ENCODE measurements at regions not wholly inside any gene's neighbourhood (a gene's known extent, or its start where the extent isn't known, plus 50 kb on each side); places are given as distances from the start of the nearest gene placed in this dataset.

GRCh38 chr1:37309574-37309973 lies 164.8 kb upstream of the ZC3H12A start:
- Histone ChIP-seq H3K36me3 (ENCODE audit: control insufficient read depth in 1 of 2, insufficient read depth in 2 of 2, low read length in 2 of 2) (no peaks in the 10 kb centered on the region), H2AFZ (ENCODE audit: low read depth, low read length, poor library complexity, severe bottlenecking) (no peak overlapping the region), H3K9me3 (ENCODE audit: control insufficient read depth in 1 of 2, insufficient read depth in 1 of 2, low read depth in 1 of 2, low read length in 2 of 2) (no peaks in the 10 kb centered on the region), H3K9me2 (ENCODE audit: insufficient read depth) (no peaks in the 10 kb centered on the region), H3K9ac (ENCODE audit: low read length) (no peak overlapping the region), H3K79me2 (ENCODE audit: insufficient read depth, low read length) (no peaks in the 10 kb centered on the region), H3K4me1 (ENCODE audit: control insufficient read depth in 1 of 2, insufficient read depth in 2 of 2, low read length in 2 of 2) (no peaks in the 10 kb centered on the region), H4K20me1 (ENCODE audit: insufficient read depth) (no peaks in the 10 kb centered on the region), H3K27ac (ENCODE audit: low read depth, low read length) (no peak overlapping the region), H3K4me3 (replicated peaks in 1 of 2; ENCODE audit: low read depth in 1 of 2, low read length in 2 of 2) (no peak overlapping the region), H3K4me2 (ENCODE audit: low read length) (no peak overlapping the region), H3K27me3 (ENCODE audit: insufficient read depth, low read length) (peaks cover 82% of the 10 kb centered on the region)
- no peak for DNase-seq (ENCODE audit: low read depth, low spot score)
- no peak for ATAC-seq
- TF ChIP-seq CEBPB (IDR thresholded peaks at IDR 0.05; ENCODE audit: low read depth) (no peak), MAX (IDR thresholded peaks at IDR 0.05) (no peak), EZH2phosphoT487 (IDR thresholded peaks at IDR 0.05; ENCODE audit: borderline replicate concordance) (no peak), CTCF (IDR thresholded peaks at IDR 0.05 in 2 of 3, conservative IDR thresholded peaks at IDR 0.05 in 1 of 3; ENCODE audit: borderline replicate concordance in 1 of 3, insufficient read depth in 1 of 3, low read depth in 2 of 3, low read length in 2 of 3) (no peak), ELF1 (IDR thresholded peaks at IDR 0.05; ENCODE audit: borderline replicate concordance, low read depth) (no peak), FOSL1 (IDR thresholded peaks at IDR 0.05; ENCODE audit: low read depth) (no peak)
- ChIA-PET POLR2A (no interaction called here), CTCF (no interaction called here), RAD21 (ENCODE audit: low non-redundant PET in 1 of 2, low total read pairs in 2 of 2, uncharacterized antibody in 2 of 2, unreplicated experiment in 2 of 2) (no interaction called here)
- intact Hi-C loops (cut with micrococcal nuclease) = no loop called here
- BruUV-seq (replicated peaks) = no TSS peak

GRCh38 chr1:37310064-37310463 lies 164.3 kb upstream of the ZC3H12A start:
- Histone ChIP-seq H3K4me3 (replicated peaks in 1 of 2; ENCODE audit: low read depth in 1 of 2, low read length in 2 of 2) (no peak overlapping the region), H3K79me2 (ENCODE audit: insufficient read depth, low read length) (no peaks in the 10 kb centered on the region), H3K27me3 (ENCODE audit: insufficient read depth, low read length) (peaks cover 84% of the 10 kb centered on the region), H3K9me2 (ENCODE audit: insufficient read depth) (no peaks in the 10 kb centered on the region), H3K4me1 (ENCODE audit: control insufficient read depth in 1 of 2, insufficient read depth in 2 of 2, low read length in 2 of 2) (no peaks in the 10 kb centered on the region), H3K27ac (ENCODE audit: low read depth, low read length) (no peak overlapping the region), H2AFZ (ENCODE audit: low read depth, low read length, poor library complexity, severe bottlenecking) (no peak overlapping the region), H4K20me1 (ENCODE audit: insufficient read depth) (no peaks in the 10 kb centered on the region), H3K9me3 (ENCODE audit: control insufficient read depth in 1 of 2, insufficient read depth in 1 of 2, low read depth in 1 of 2, low read length in 2 of 2) (no peaks in the 10 kb centered on the region), H3K36me3 (ENCODE audit: control insufficient read depth in 1 of 2, insufficient read depth in 2 of 2, low read length in 2 of 2) (no peaks in the 10 kb centered on the region), H3K9ac (ENCODE audit: low read length) (no peak overlapping the region), H3K4me2 (ENCODE audit: low read length) (no peak overlapping the region)
- ChIA-PET RAD21 (ENCODE audit: low non-redundant PET in 1 of 2, low total read pairs in 2 of 2, uncharacterized antibody in 2 of 2, unreplicated experiment in 2 of 2) (no interaction called here), POLR2A (no interaction called here), CTCF (no interaction called here)
- no peak for TF ChIP-seq RAD21 (IDR thresholded peaks at IDR 0.05; ENCODE audit: low read depth)
- TF ChIP-seq ELF1 (IDR thresholded peaks at IDR 0.05; ENCODE audit: borderline replicate concordance, low read depth) = no peak
- no peak for TF ChIP-seq POLR2A (IDR thresholded peaks at IDR 0.05; ENCODE audit: borderline replicate concordance, extremely low read depth, insufficient read depth, insufficient read length)
- TF ChIP-seq SP1 (IDR thresholded peaks at IDR 0.05; ENCODE audit: low read depth) = no peak
- TF ChIP-seq FOSL1 (IDR thresholded peaks at IDR 0.05; ENCODE audit: low read depth) = no peak
- no peak for TF ChIP-seq CEBPB (IDR thresholded peaks at IDR 0.05; ENCODE audit: low read depth)
- TF ChIP-seq CBX3 (IDR thresholded peaks at IDR 0.05; ENCODE audit: low read depth) = no peak
- no peak for TF ChIP-seq EZH2 (IDR thresholded peaks at IDR 0.05)
- TF ChIP-seq SRF (IDR thresholded peaks at IDR 0.05; ENCODE audit: low read depth) = no peak
- no peak for TF ChIP-seq YY1 (IDR thresholded peaks at IDR 0.05; ENCODE audit: extremely low read depth, insufficient replicate concordance, low read depth, low read length)
- TF ChIP-seq POLR2AphosphoS5 (IDR thresholded peaks at IDR 0.05; ENCODE audit: low read depth, low read length) = no peak
- no TSS peak for BruUV-seq (replicated peaks)
- intact Hi-C loops (cut with micrococcal nuclease) = no loop called here
- no peak for ATAC-seq
- DNase-seq (ENCODE audit: low read depth, low spot score) = no peak

Measured in HCT116 (cell line).